Activated CD8-positive, alpha-beta T cell treated with anti-CD3 and anti-CD28 coated beads for 36 hours (primary cell): ENCODE measurements at regions not wholly inside any gene's neighbourhood (a gene's known extent, or its start where the extent isn't known, plus 50 kb on each side); places are given as distances from the start of the nearest gene placed in this dataset.

Experiments used
- ATAC-seq: fragments of 200-7000 bp; cut with Tn5 transposase; one replicate; pipeline ENCODE4 v1.10.0; 2021; ENCODE audit warnings: mild to moderate bottlenecking, moderate library complexity
- CTCF ChIA-PET: fragments of 350-600 bp; sonication (Branson Sonifier 250); formaldehyde crosslinking; loops from one replicate; lab custom pipeline; 2021; ENCODE audit warnings: antibody characterized with exemption; lab: Charles Lee
- POLR2A ChIA-PET: fragments of 350-600 bp; sonication (Branson Sonifier 250); formaldehyde crosslinking; loops from one replicate; lab custom pipeline; 2021; ENCODE audit warnings: antibody characterized with exemption; lab: Charles Lee
- DNase-seq: peaks from one replicate; pipeline ENCODE4 v3.0.0-alpha.2; 2020
- H3K27ac Mint-ChIP-seq: one replicate; pipeline ENCODE4 v1.8.0; 2021; ENCODE audit warnings: mild to moderate bottlenecking, mixed read lengths
- H3K27me3 Mint-ChIP-seq: one replicate; pipeline ENCODE4 v1.8.0; 2021; ENCODE audit warnings: mixed read lengths
- H3K36me3 Mint-ChIP-seq: one replicate; pipeline ENCODE4 v1.8.0; 2021; ENCODE audit warnings: low read depth, mixed read lengths
- H3K4me1 Mint-ChIP-seq: one replicate; pipeline ENCODE4 v1.8.0; 2021; ENCODE audit warnings: low read depth, mixed read lengths
- H3K4me3 Mint-ChIP-seq: one replicate; pipeline ENCODE4 v1.8.0; 2021; ENCODE audit warnings: mild to moderate bottlenecking, moderate library complexity, mixed read lengths
- H3K9me3 Mint-ChIP-seq: one replicate; pipeline ENCODE4 v1.8.0; 2021; ENCODE audit warnings: mixed read lengths
- CTCF ChIP-seq: fragments of 200-600 bp; IDR thresholded peaks from one replicate; pipeline ENCODE4 v1.8.0; 2022; ENCODE audit warnings: antibody characterized with exemption, mild to moderate bottlenecking
- intact Hi-C: fragments of 100-400 bp; cut with micrococcal nuclease; formaldehyde crosslinking; loops from one replicate; pipeline ENCODE4 v1.10.0; 2022

- no peak for ATAC-seq
- no peaks in the 10 kb centered on the region for H3K27me3 Mint-ChIP-seq
- intact Hi-C loops, result no loop called here
- CTCF ChIA-PET, result no interaction called here
- H3K27ac Mint-ChIP-seq, result no peak overlapping the region
- POLR2A ChIA-PET, result no interaction called here
- no peak for TF ChIP-seq CTCF
- H3K4me3 Mint-ChIP-seq, result no peak overlapping the region
- no peaks in the 10 kb centered on the region for H3K9me3 Mint-ChIP-seq
- DNase-seq, result no peak
- H3K4me1 Mint-ChIP-seq, result no peaks in the 10 kb centered on the region
- no peaks in the 10 kb centered on the region for H3K36me3 Mint-ChIP-seq
Measured at GRCh38 chr10:54903745-54904144, 102.7 kb upstream of the PCDH15 start.

GRCh38 chr10:54900584-54900983, 99.6 kb upstream of the PCDH15 start:
- no peaks in the 10 kb centered on the region for H3K36me3 Mint-ChIP-seq
- no peak for ATAC-seq

GRCh38 chr10:54880996-54881395, 80.0 kb upstream of the PCDH15 start:
- POLR2A ChIA-PET, result no interaction called here
- CTCF ChIA-PET, result no interaction called here
- no peak for TF ChIP-seq CTCF
- Mint-ChIP-seq H3K27me3 (no peaks in the 10 kb centered on the region), H3K4me1 (no peaks in the 10 kb centered on the region), H3K9me3 (peaks cover 1% of the 10 kb centered on the region), H3K4me3 (no peak overlapping the region), H3K36me3 (no peaks in the 10 kb centered on the region), H3K27ac (no peak overlapping the region)
- intact Hi-C loops, result no loop called here
- ATAC-seq (no peak), DNase-seq (no peak)

More at GRCh38 chr10:54900584-54900983, 99.6 kb upstream of the PCDH15 start:
- Mint-ChIP-seq H3K27me3 (no peaks in the 10 kb centered on the region), H3K27ac (no peak overlapping the region), H3K4me1 (no peaks in the 10 kb centered on the region), H3K9me3 (peaks cover 4% of the 10 kb centered on the region), H3K4me3 (no peak overlapping the region)
- POLR2A ChIA-PET, result no interaction called here
- CTCF ChIA-PET, result interaction anchor here (0.6 kb wide), 1 partner anchor 414 kb away, joined by 3 read pairs; no protein-coding TSS in a partner anchor
- intact Hi-C loops, result no loop called here
- TF ChIP-seq CTCF, result no peak
- DNase-seq, result no peak

- POLR2A ChIA-PET, result no interaction called here
- no peak overlapping the region for H3K4me3 Mint-ChIP-seq
- no peaks in the 10 kb centered on the region for H3K27me3 Mint-ChIP-seq
- DNase-seq (no peak), ATAC-seq (no peak)
- intact Hi-C loops, result no loop called here
- no peak for TF ChIP-seq CTCF
- H3K9me3 Mint-ChIP-seq, result peaks cover 5% of the 10 kb centered on the region
- no peaks in the 10 kb centered on the region for H3K36me3 Mint-ChIP-seq
- CTCF ChIA-PET, result no interaction called here
- H3K27ac Mint-ChIP-seq, result no peak overlapping the region
- H3K4me1 Mint-ChIP-seq, result no peaks in the 10 kb centered on the region
Measured at GRCh38 chr10:54869022-54869421, 68.0 kb upstream of the PCDH15 start.

GRCh38 chr10:54866666-54867065, 65.6 kb upstream of the PCDH15 start:
- ATAC-seq, result no peak

More at GRCh38 chr10:54866666-54867065, 65.6 kb upstream of the PCDH15 start:
- ChIA-PET CTCF (no interaction called here), POLR2A (no interaction called here)
- Mint-ChIP-seq H3K4me3 (no peak overlapping the region), H3K27ac (no peak overlapping the region), H3K9me3 (peaks cover 1% of the 10 kb centered on the region), H3K27me3 (no peaks in the 10 kb centered on the region), H3K4me1 (no peaks in the 10 kb centered on the region), H3K36me3 (no peaks in the 10 kb centered on the region)
- intact Hi-C loops, result no loop called here
- TF ChIP-seq CTCF, result no peak
- no peak for DNase-seq
